Colonic mucosa (tissue), 4 donors: ENCODE measurements at regions not wholly inside any gene's neighbourhood (a gene's known extent, or its start where the extent isn't known, plus 50 kb on each side); places are given as distances from the start of the nearest gene placed in this dataset.

Source experiments
- DNase-seq: peaks from one replicate; pipeline ENCODE4 v3.0.0-alpha.2; 2020
- H3K27ac ChIP-seq: fragments of 200-600 bp; one replicate; pipeline ENCODE4 v1.8.0; 2021
- H3K27me3 ChIP-seq: fragments of 200-600 bp; one replicate; pipeline ENCODE4 v1.8.0; 2021
- H3K36me3 ChIP-seq: fragments of 200-600 bp; one replicate; pipeline ENCODE4 v1.8.0; 2021
- H3K4me1 ChIP-seq: fragments of 200-600 bp; one replicate; pipeline ENCODE4 v1.8.0; 2021; ENCODE audit warnings: mild to moderate bottlenecking
- H3K4me3 ChIP-seq: fragments of 200-600 bp; one replicate; pipeline ENCODE4 v1.8.0; 2021
- H3K9ac ChIP-seq, 2 donors: one replicate each; pipeline ENCODE4 v1.7.0; 2013; ENCODE audit warnings: control low read depth in 2 of 2, low read depth in 2 of 2, low read length in 2 of 2
- H3K9me3 ChIP-seq: fragments of 200-600 bp; one replicate; pipeline ENCODE4 v1.8.0; 2021
- intact Hi-C: fragments of 100-400 bp; cut with DNase I; formaldehyde crosslinking; loops from one replicate; pipeline ENCODE4 v1.14.1; 2022
- TF ChIP-seq, protein P1 (sequence below): fragments of 200-600 bp; IDR thresholded peaks from one replicate; pipeline ENCODE4 v1.8.0; 2022; ENCODE audit warnings: antibody characterized with exemption, mild to moderate bottlenecking
- donor health status: healthy.
- donor health status: DM: no; HTN: no; CAD: no.
- donor health status: DM: no; HTN: no; CAD: no.

- H3K9ac ChIP-seq, result no peak overlapping the region
- H3K4me1 ChIP-seq, result no peaks in the 10 kb centered on the region
- H3K27me3 ChIP-seq, result no peaks in the 10 kb centered on the region
- H3K4me3 ChIP-seq, result no peak overlapping the region
- H3K9me3 ChIP-seq, result no peaks in the 10 kb centered on the region
- H3K36me3 ChIP-seq, result no peaks in the 10 kb centered on the region
- TF ChIP-seq, protein P1, sequence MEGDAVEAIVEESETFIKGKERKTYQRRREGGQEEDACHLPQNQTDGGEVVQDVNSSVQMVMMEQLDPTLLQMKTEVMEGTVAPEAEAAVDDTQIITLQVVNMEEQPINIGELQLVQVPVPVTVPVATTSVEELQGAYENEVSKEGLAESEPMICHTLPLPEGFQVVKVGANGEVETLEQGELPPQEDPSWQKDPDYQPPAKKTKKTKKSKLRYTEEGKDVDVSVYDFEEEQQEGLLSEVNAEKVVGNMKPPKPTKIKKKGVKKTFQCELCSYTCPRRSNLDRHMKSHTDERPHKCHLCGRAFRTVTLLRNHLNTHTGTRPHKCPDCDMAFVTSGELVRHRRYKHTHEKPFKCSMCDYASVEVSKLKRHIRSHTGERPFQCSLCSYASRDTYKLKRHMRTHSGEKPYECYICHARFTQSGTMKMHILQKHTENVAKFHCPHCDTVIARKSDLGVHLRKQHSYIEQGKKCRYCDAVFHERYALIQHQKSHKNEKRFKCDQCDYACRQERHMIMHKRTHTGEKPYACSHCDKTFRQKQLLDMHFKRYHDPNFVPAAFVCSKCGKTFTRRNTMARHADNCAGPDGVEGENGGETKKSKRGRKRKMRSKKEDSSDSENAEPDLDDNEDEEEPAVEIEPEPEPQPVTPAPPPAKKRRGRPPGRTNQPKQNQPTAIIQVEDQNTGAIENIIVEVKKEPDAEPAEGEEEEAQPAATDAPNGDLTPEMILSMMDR, result no peak
- DNase-seq, result no peak
- no peak overlapping the region for H3K27ac ChIP-seq
- intact Hi-C loops, result no loop called here
Observed at GRCh38 chr16:58963479-58963878, 229.4 kb upstream of the GOT2 start.

GRCh38 chr16:58962811-58963210 lies 228.7 kb upstream of the GOT2 start:
- H3K27me3 ChIP-seq, result no peaks in the 10 kb centered on the region
- intact Hi-C loops, result no loop called here
- TF ChIP-seq, protein P1, result no peak

GRCh38 chr16:58960484-58960883 lies 226.4 kb upstream of the GOT2 start:
- Histone ChIP-seq H3K36me3 (no peaks in the 10 kb centered on the region), H3K9me3 (no peaks in the 10 kb centered on the region), H3K27me3 (no peaks in the 10 kb centered on the region), H3K4me3 (no peak overlapping the region), H3K4me1 (no peaks in the 10 kb centered on the region), H3K9ac (no peak overlapping the region), H3K27ac (no peak overlapping the region)
- TF ChIP-seq, protein P1, result no peak
- intact Hi-C loops, result no loop called here
- no peak for DNase-seq

More at GRCh38 chr16:58962811-58963210, 228.7 kb upstream of the GOT2 start:
- no peak overlapping the region for H3K27ac ChIP-seq
- no peak for DNase-seq
- no peaks in the 10 kb centered on the region for H3K4me1 ChIP-seq
- no peak overlapping the region for H3K4me3 ChIP-seq
- no peaks in the 10 kb centered on the region for H3K9me3 ChIP-seq
- H3K9ac ChIP-seq, result no peak overlapping the region
- no peaks in the 10 kb centered on the region for H3K36me3 ChIP-seq

DNA sequence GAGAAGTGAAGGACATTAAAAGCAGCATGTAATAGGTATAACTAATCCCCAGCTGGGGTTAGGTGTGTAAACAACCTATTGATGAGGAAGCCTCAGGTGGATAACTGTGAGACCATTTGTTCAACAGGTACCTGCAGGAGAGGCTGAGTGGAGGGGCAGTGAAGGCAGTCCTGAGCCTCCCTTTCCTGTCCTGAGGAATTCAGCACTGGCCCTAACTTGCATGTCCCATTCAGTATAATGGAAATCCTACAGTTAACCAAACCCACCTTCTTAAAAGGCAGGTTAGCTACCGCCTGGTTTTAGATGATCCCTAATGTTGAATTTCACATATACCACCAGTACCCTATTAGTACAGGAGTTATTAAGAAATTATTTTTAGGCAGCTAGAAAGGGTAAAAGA lies 225.9 kb upstream of the GOT2 start:
- TF ChIP-seq, protein P1, result no peak
- intact Hi-C loops, result no loop called here
- Histone ChIP-seq H3K27me3 (no peaks in the 10 kb centered on the region), H3K4me3 (no peak overlapping the region), H3K9ac (no peak overlapping the region), H3K4me1 (no peaks in the 10 kb centered on the region), H3K27ac (no peak overlapping the region), H3K9me3 (no peaks in the 10 kb centered on the region), H3K36me3 (no peaks in the 10 kb centered on the region)
- DNase-seq, result no peak

DNA sequence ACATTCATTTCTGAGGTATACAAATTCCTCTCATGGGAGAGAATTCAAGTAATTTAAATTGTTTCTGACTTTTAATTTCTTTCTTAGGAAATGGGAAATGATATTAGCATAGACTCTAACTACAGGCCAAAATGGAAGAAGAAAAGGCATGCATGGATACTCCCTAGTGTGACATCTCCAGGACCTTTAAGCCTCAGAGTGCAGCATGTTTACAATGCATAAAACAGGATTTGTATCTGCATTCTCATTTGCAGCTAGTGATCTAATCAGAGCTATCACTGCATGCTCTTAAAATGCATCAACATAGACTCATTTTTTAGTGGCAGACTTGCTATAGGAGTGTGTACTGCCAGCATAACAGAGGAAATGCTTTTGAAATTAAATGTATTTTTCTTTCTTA lies 224.6 kb upstream of the GOT2 start:
- TF ChIP-seq, protein P1, result no peak
- DNase-seq, result no peak
- Histone ChIP-seq H3K9me3 (no peaks in the 10 kb centered on the region), H3K27ac (no peak overlapping the region), H3K27me3 (no peaks in the 10 kb centered on the region), H3K4me3 (no peak overlapping the region), H3K36me3 (no peaks in the 10 kb centered on the region), H3K4me1 (no peaks in the 10 kb centered on the region), H3K9ac (no peak overlapping the region)
- intact Hi-C loops, result no loop called here

DNA sequence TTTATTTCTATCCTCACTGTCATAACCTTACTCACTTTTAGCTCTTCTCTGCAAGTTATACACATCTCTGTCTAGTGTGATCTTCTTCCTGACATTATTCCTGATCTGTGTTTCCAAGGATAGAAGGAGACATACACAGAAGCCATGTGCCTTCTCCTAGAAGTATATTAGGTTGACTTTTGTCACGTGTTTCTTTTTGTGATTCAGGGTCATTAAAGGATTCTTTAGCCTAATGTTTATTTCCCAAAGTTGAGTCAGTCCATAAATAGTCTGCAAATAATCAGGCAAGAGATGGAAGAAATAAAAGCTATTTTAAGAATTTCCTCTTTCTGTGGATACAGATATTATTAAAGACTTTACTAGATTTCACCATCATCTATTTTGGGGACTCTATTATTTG lies 214.1 kb upstream of the GOT2 start:
- intact Hi-C loops, result no loop called here
- H3K9me3 ChIP-seq, result no peaks in the 10 kb centered on the region
- H3K9ac ChIP-seq, result no peak overlapping the region
- no peak for DNase-seq
- no peaks in the 10 kb centered on the region for H3K4me1 ChIP-seq
- H3K27ac ChIP-seq, result no peak overlapping the region
- TF ChIP-seq, protein P1, result no peak
- H3K27me3 ChIP-seq, result no peaks in the 10 kb centered on the region
- no peak overlapping the region for H3K4me3 ChIP-seq
- no peaks in the 10 kb centered on the region for H3K36me3 ChIP-seq
